NCI-H460 (cell line): ENCODE measurements at regions not wholly inside any gene's neighbourhood (a gene's known extent, or its start where the extent isn't known, plus 50 kb on each side); places are given as distances from the start of the nearest gene placed in this dataset.

ENCODE experiments used
- DNase-seq: peaks from one replicate; pipeline ENCODE4 v3.0.0-alpha.2; 2016; ENCODE audit warnings: low read depth; ENCODE audit errors: extremely low read depth

DNA sequence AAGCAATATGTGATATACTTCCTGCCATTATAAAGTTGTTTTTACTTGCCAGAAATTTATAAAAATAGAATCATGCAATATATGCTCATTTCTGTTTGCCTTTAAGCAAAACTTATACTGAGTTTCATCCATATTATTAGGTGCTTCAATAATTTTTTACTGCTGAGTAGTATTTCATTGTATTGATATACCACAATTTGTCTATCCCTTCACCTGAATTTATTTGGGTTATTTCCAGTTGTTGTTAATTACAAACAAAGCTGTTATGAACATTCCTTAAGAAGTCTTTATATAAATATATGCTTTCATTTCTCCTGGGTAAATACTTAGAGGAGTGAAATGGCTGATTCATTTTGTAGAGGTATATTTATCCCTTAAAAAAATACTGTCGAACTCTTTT, 864.1 kb downstream of the HACE1 start:
- DNase-seq: no peak

DNA sequence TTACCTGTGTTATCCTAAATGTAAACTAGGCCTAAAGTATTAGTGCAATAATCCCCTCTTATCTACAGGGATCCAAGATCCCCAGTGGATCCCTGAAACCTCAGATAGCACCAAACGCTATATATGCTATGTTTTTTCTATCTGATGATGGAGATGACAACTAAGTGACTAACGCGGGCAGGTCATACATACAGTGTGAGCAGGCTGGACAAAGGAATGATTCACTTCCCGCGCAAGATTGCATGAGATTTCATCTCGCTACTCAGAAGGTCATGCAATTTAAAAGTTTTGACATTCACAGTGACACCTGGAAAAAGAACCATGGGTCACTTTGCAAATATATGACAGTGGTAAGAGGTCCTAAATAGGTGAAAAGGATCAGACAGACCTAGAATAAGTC, 875.9 kb downstream of the HACE1 start:
- DNase-seq: peak; percentile 36

GRCh38 chr6:103983011-103983410, 876.7 kb downstream of the HACE1 start:
- DNase-seq: no peak

DNA sequence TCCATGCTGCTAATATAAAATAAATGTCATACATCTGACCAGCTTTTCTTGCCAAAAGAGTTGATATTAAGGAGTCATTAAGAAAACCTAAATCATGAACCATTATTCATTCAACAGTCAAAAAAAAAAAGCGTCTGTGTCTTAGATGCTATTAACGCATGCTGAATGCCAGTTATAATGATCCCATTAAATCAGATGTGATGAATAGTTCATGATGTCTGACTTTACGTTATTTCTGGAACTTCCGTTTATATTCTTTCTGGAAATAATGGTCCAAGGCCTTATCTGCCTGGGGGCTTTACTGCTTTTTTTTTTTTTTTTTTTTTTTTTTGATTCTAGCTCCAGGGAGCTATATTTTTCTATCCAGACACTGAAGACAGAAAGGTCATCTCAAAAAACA, 877.1 kb downstream of the HACE1 start:
- DNase-seq: no peak

DNA sequence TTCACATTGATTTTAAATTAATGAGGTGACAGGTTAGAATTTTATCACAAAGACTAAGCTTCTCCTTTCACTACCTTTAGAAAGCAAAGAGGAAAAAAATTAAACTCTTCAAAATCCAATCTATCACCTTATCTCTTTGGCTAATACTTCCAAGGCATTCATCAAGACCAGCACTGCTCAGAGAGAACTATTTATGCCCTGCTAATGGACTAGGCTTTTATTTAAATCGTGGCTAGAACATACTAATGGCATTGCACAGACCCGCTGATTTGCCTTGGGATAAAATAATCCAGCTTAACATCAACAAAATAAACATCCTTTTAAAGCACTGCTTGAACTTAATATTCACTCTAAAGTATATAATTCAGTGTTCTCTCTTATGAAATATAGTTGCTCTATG, 880.4 kb downstream of the HACE1 start:
- no peak for DNase-seq

GRCh38 chr6:103937389-103937788, 922.3 kb downstream of the HACE1 start:
- no peak for DNase-seq

DNA sequence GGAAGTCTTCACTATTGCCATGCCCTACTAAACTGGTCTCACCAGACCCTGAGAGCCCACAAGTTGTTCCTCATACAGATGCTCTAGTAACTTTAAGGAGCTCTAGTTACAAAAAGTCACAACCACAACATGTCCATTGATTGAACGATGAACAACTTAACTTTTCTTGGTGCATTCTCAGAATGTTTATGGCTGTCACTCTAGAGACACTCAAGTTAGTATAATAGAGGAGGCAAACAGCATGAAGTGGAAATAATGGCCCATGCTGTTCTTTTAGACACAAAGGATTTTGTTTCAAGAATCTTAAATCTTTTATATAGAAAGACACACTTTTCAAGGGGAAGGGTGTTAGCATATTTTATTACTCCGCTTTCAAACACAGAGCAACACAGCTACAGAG, 934.4 kb downstream of the HACE1 start:
- DNase-seq: no peak

DNA sequence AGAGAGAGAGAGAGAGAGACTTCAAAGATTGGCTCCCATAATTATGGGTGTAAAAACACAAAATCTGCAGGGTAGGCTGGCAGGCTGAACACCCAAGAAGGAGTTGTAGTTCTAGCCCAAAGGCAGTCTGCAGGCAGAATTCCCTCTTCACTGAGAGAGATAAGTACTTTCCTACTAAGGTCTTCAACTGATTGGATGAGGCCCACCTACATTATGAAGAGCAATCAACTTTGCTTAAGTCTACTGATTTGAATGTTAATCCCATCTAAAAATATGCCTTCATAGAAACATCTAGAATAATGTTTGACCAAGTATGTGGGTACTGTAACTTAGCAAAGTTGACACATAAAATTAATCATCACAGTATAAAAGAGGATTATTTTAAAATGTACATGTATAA, 949.7 kb downstream of the HACE1 start:
- no peak for DNase-seq

DNA sequence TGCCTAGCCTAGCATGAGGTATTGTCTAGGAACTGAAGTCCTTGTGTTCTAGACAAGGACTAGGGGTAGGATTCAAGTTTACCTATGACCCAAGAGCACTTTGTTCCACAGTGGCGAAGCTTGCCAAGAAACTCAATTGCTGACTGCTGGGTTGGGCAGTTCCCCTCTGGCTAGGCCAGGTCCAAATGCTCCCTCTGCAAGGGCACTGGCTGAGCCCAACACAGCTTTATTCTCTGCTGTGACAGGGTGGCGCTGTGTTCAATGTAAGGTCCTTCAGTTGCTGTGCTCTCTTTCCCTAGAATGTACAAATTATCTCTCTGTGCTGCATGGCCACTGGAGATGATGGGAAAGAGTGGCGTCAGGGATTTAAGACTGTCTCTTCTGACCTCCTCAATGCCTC, 950.8 kb downstream of the HACE1 start:
- no peak for DNase-seq

- no peak for DNase-seq
These were observed 964.6 kb downstream of the HACE1 start for GRCh38 chr6:103895136-103895535.

DNA sequence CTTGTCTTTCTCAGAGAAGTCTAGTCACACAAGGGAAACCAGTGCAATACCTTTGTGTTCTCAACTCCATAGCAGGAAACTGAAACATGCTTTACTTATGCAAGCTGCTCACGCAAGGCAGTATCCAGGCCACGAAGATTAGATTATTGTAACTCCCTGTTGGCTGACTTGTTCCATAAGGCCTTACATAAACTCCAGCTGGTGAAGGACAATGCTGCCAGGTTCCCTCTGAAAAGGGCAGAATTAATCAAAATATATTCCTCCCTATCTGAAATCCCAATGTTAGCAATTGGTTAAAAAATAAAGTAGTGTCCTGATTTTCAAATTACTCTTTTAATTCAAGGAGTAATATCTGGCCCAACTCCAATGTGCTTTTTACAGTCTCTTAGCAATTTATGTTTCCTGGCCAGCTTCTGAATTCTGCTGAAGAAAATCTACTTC, 966.6 kb downstream of the HACE1 start:
- no peak for DNase-seq

DNA sequence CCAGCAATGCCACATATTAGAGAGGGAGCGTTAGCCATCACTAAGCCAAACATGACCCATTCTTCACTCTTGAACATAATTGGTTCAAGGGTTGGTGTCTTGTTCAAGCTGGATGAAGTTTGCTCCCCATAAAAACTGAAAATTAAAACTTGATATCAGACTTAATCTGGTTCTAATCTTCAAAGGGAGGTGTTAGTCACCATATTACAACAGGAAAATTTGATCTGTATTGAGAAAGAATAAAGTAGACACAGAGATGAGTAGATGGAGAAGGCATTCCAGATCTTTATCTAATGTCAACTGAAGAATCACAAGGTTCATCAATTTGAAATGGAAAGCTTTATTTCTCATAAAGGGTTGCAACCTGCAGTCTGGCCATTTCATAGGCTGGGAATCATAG, 972.8 kb downstream of the HACE1 start:
- no peak for DNase-seq

GRCh38 chr6:103885446-103885845, 974.3 kb downstream of the HACE1 start:
- no peak for DNase-seq

GRCh38 chr6:103879800-103880199, 979.9 kb downstream of the HACE1 start:
- no peak for DNase-seq

GRCh38 chr6:103875221-103875620, 984.5 kb downstream of the HACE1 start:
- DNase-seq: no peak

GRCh38 chr6:103874575-103874974, 985.1 kb downstream of the HACE1 start:
- no peak for DNase-seq

GRCh38 chr6:103872678-103873077, 987.0 kb downstream of the HACE1 start:
- no peak for DNase-seq

GRCh38 chr6:103872233-103872632, 987.5 kb downstream of the HACE1 start:
- DNase-seq: no peak

DNA sequence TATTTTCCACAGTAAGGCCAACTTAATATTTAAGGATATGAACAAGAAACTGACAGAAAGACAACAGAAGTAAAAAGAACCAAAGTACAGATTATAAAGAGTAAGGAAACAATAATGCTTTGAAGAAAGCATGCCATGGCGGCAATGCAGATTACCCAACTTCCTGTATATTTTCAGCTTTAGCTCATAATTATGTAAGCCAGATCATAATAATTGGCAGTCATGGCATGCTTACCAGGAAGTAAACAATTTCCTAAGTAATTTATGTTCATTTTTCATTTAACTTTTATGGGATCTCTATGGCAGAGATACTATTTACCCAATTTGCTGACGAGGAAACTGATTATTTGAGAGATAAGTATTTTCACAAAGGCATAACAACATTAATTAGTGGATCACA, 988.7 kb downstream of the HACE1 start:
- DNase-seq: no peak

DNA sequence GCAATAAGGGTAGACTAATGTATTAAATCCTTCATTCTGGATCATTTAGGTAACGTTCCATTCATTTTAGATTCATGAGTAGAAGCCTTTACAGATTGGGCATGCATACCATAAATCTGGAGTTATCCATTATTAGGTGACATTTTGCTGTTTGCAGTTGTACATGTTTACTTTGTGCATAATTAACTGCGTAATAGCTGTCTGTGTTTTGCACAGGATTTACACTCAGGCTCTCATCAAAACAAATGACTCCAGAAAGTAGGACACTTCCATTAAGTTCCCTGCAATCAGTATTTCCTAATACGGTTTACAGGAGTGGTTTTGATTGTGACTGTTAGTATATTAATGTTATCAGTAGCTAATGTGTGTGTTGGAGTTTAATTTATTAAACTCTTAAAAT, 997.4 kb downstream of the HACE1 start:
- DNase-seq: no peak

- no peak for DNase-seq
These were observed 1001.7 kb downstream of the HACE1 start for GRCh38 chr6:103858003-103858402.

DNA sequence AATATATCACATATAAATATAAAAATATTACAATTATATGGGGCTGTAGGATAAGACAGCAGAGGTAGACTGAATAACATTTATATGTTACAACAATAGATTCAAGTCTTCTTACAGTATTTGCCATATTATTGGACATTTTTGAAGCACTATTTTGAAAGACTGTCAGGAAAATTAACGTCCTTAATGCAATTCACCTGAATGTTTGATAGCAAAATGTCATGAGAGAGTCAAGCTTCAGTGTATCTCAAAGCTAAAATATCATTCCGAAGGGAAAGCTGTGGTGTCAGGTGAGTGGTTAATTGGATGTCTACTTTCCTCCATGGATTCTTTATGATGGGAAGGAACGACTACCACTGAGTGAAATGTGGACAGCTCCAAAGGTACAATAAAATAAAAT, 1004.0 kb downstream of the HACE1 start:
- DNase-seq: no peak

DNA sequence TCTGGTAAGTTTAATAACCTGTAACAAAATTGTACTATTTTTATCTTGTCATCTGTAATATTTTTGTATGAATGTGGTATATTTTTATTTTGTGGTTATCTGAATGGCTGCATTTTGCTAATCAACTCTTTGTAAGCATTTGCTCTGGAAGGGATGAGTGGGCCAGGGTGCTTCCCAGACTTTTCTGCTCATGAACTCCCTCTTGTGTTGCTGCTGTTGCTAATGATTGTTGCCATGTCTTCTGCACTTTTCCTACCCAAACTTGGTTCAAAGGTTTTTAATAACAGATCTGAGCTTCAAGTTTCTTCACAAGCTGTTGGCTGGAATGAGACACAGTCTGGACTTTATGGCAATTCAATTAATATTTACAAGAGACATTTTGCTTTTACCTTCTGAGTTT, 1005.7 kb downstream of the HACE1 start:
- no peak for DNase-seq

DNA sequence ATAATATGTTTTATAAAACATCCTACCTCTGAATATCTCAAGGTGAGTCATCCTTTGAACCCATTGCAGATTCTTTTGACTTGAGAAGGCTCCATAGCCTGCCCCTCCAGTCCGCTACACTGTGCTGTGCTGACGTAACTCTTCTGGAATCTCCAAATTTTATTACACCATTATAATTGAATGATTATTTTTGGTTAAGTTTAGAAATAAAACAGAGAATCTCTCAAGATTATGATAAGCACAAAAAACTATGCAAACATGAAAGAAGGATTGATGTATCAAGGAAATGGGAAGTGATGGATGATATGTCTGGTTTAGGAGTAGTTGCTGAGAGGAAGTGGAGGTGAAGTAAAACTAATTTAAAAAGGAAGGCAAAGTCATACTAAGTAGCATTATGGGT, 1021.3 kb downstream of the HACE1 start:
- no peak for DNase-seq
